ENCODE measurements at regions not wholly inside any gene's neighbourhood (a gene's known extent, or its start where the extent isn't known, plus 50 kb on each side); places are given as distances from the start of the nearest gene placed in this dataset.

GRCh38 chr11:97968071-97968470, 1052.7 kb upstream of the CNTN5 start:
- peaks cover under 1% of the 10 kb centered on the region for H3K4me1 ChIP-seq (ENCODE audit: insufficient read depth, low read length)
- H3K36me3 ChIP-seq (ENCODE audit: insufficient read depth, low read length) = no peaks in the 10 kb centered on the region
- no peak overlapping the region for H2AFZ ChIP-seq (ENCODE audit: low read depth, low read length)
- H3K9me3 ChIP-seq (ENCODE audit: low read length) = no peaks in the 10 kb centered on the region
- H3K4me3 ChIP-seq (ENCODE audit: low read length) = no peak overlapping the region
- H3K27me3 ChIP-seq (ENCODE audit: insufficient read depth, low read length) = no peaks in the 10 kb centered on the region

GRCh38 chr11:97972731-97973130, 1048.0 kb upstream of the CNTN5 start:
- Histone ChIP-seq H3K9me3 (ENCODE audit: low read length) (no peaks in the 10 kb centered on the region), H3K4me1 (ENCODE audit: insufficient read depth, low read length) (peaks cover 5% of the 10 kb centered on the region), H2AFZ (ENCODE audit: low read depth, low read length) (no peak overlapping the region), H3K27me3 (ENCODE audit: insufficient read depth, low read length) (no peaks in the 10 kb centered on the region), H3K4me3 (ENCODE audit: low read length) (no peak overlapping the region), H3K36me3 (ENCODE audit: insufficient read depth, low read length) (no peaks in the 10 kb centered on the region)

- H3K36me3 ChIP-seq (ENCODE audit: insufficient read depth, low read length) = no peaks in the 10 kb centered on the region
- H3K4me3 ChIP-seq (ENCODE audit: low read length) = no peak overlapping the region
- H3K4me1 ChIP-seq (ENCODE audit: insufficient read depth, low read length) = peaks cover 5% of the 10 kb centered on the region
- no peaks in the 10 kb centered on the region for H3K27me3 ChIP-seq (ENCODE audit: insufficient read depth, low read length)
- no peaks in the 10 kb centered on the region for H3K9me3 ChIP-seq (ENCODE audit: low read length)
- no peak overlapping the region for H2AFZ ChIP-seq (ENCODE audit: low read depth, low read length)
These were observed 1047.3 kb upstream of the CNTN5 start for GRCh38 chr11:97973352-97973857.

- H3K27me3 ChIP-seq (ENCODE audit: insufficient read depth, low read length) = no peaks in the 10 kb centered on the region
- H3K36me3 ChIP-seq (ENCODE audit: insufficient read depth, low read length) = no peaks in the 10 kb centered on the region
- H2AFZ ChIP-seq (ENCODE audit: low read depth, low read length) = no peak overlapping the region
- H3K9me3 ChIP-seq (ENCODE audit: low read length) = no peaks in the 10 kb centered on the region
- no peak overlapping the region for H3K4me3 ChIP-seq (ENCODE audit: low read length)
- peaks cover 5% of the 10 kb centered on the region for H3K4me1 ChIP-seq (ENCODE audit: insufficient read depth, low read length)
These were observed 1045.8 kb upstream of the CNTN5 start for GRCh38 chr11:97974798-97975498.

- no peaks in the 10 kb centered on the region for H3K36me3 ChIP-seq (ENCODE audit: insufficient read depth, low read length)
- H3K4me1 ChIP-seq (ENCODE audit: insufficient read depth, low read length) = peaks cover 5% of the 10 kb centered on the region
- H3K4me3 ChIP-seq (ENCODE audit: low read length) = no peak overlapping the region
- no peaks in the 10 kb centered on the region for H3K27me3 ChIP-seq (ENCODE audit: insufficient read depth, low read length)
- no peak overlapping the region for H2AFZ ChIP-seq (ENCODE audit: low read depth, low read length)
- no peaks in the 10 kb centered on the region for H3K9me3 ChIP-seq (ENCODE audit: low read length)
These were observed 1043.0 kb upstream of the CNTN5 start for GRCh38 chr11:97977726-97978125.

- Histone ChIP-seq H3K36me3 (ENCODE audit: insufficient read depth, low read length) (no peaks in the 10 kb centered on the region), H3K9me3 (ENCODE audit: low read length) (no peaks in the 10 kb centered on the region), H3K27me3 (ENCODE audit: insufficient read depth, low read length) (no peaks in the 10 kb centered on the region), H3K4me1 (ENCODE audit: insufficient read depth, low read length) (no peaks in the 10 kb centered on the region), H2AFZ (ENCODE audit: low read depth, low read length) (no peak overlapping the region), H3K4me3 (ENCODE audit: low read length) (no peak overlapping the region)
These were observed 1041.0 kb upstream of the CNTN5 start for GRCh38 chr11:97979741-97980140.

GRCh38 chr11:97982512-97982911, 1038.2 kb upstream of the CNTN5 start:
- Histone ChIP-seq H3K4me1 (ENCODE audit: insufficient read depth, low read length) (no peaks in the 10 kb centered on the region), H3K27me3 (ENCODE audit: insufficient read depth, low read length) (no peaks in the 10 kb centered on the region), H3K9me3 (ENCODE audit: low read length) (no peaks in the 10 kb centered on the region), H2AFZ (ENCODE audit: low read depth, low read length) (no peak overlapping the region), H3K4me3 (ENCODE audit: low read length) (no peak overlapping the region), H3K36me3 (ENCODE audit: insufficient read depth, low read length) (no peaks in the 10 kb centered on the region)

- Histone ChIP-seq H3K27me3 (ENCODE audit: insufficient read depth, low read length) (no peaks in the 10 kb centered on the region), H2AFZ (ENCODE audit: low read depth, low read length) (no peak overlapping the region), H3K9me3 (ENCODE audit: low read length) (no peaks in the 10 kb centered on the region), H3K36me3 (ENCODE audit: insufficient read depth, low read length) (no peaks in the 10 kb centered on the region), H3K4me1 (ENCODE audit: insufficient read depth, low read length) (no peaks in the 10 kb centered on the region), H3K4me3 (ENCODE audit: low read length) (no peak overlapping the region)
These were observed 1031.6 kb upstream of the CNTN5 start for GRCh38 chr11:97989121-97989520.

- no peak overlapping the region for H3K4me3 ChIP-seq (ENCODE audit: low read length)
- no peaks in the 10 kb centered on the region for H3K36me3 ChIP-seq (ENCODE audit: insufficient read depth, low read length)
- H3K9me3 ChIP-seq (ENCODE audit: low read length) = no peaks in the 10 kb centered on the region
- no peak overlapping the region for H2AFZ ChIP-seq (ENCODE audit: low read depth, low read length)
- H3K27me3 ChIP-seq (ENCODE audit: insufficient read depth, low read length) = no peaks in the 10 kb centered on the region
- no peaks in the 10 kb centered on the region for H3K4me1 ChIP-seq (ENCODE audit: insufficient read depth, low read length)
These were observed 1030.4 kb upstream of the CNTN5 start for GRCh38 chr11:97990162-97990920.

- H3K36me3 ChIP-seq (ENCODE audit: insufficient read depth, low read length) = no peaks in the 10 kb centered on the region
- no peaks in the 10 kb centered on the region for H3K27me3 ChIP-seq (ENCODE audit: insufficient read depth, low read length)
- no peak overlapping the region for H3K4me3 ChIP-seq (ENCODE audit: low read length)
- no peak overlapping the region for H2AFZ ChIP-seq (ENCODE audit: low read depth, low read length)
- no peaks in the 10 kb centered on the region for H3K9me3 ChIP-seq (ENCODE audit: low read length)
- no peaks in the 10 kb centered on the region for H3K4me1 ChIP-seq (ENCODE audit: insufficient read depth, low read length)
These were observed 1027.2 kb upstream of the CNTN5 start for GRCh38 chr11:97993562-97993961.

- no peaks in the 10 kb centered on the region for H3K4me1 ChIP-seq (ENCODE audit: insufficient read depth, low read length)
- no peaks in the 10 kb centered on the region for H3K9me3 ChIP-seq (ENCODE audit: low read length)
- H3K36me3 ChIP-seq (ENCODE audit: insufficient read depth, low read length) = no peaks in the 10 kb centered on the region
- no peak overlapping the region for H3K4me3 ChIP-seq (ENCODE audit: low read length)
- H3K27me3 ChIP-seq (ENCODE audit: insufficient read depth, low read length) = no peaks in the 10 kb centered on the region
- H2AFZ ChIP-seq (ENCODE audit: low read depth, low read length) = no peak overlapping the region
These were observed 1024.9 kb upstream of the CNTN5 start for GRCh38 chr11:97995874-97996273.

- Histone ChIP-seq H3K36me3 (ENCODE audit: insufficient read depth, low read length) (no peaks in the 10 kb centered on the region), H3K4me3 (ENCODE audit: low read length) (no peak overlapping the region), H2AFZ (ENCODE audit: low read depth, low read length) (no peak overlapping the region), H3K9me3 (ENCODE audit: low read length) (no peaks in the 10 kb centered on the region), H3K4me1 (ENCODE audit: insufficient read depth, low read length) (no peaks in the 10 kb centered on the region), H3K27me3 (ENCODE audit: insufficient read depth, low read length) (no peaks in the 10 kb centered on the region)
These were observed 1024.0 kb upstream of the CNTN5 start for GRCh38 chr11:97996762-97997161.

- Histone ChIP-seq H3K9me3 (ENCODE audit: low read length) (no peaks in the 10 kb centered on the region), H3K4me1 (ENCODE audit: insufficient read depth, low read length) (no peaks in the 10 kb centered on the region), H3K4me3 (ENCODE audit: low read length) (no peak overlapping the region), H3K27me3 (ENCODE audit: insufficient read depth, low read length) (no peaks in the 10 kb centered on the region), H2AFZ (ENCODE audit: low read depth, low read length) (no peak overlapping the region), H3K36me3 (ENCODE audit: insufficient read depth, low read length) (no peaks in the 10 kb centered on the region)
These were observed 1017.0 kb upstream of the CNTN5 start for GRCh38 chr11:98003606-98004371.

Measured in neuron (in vitro differentiated cells).